ENCODE measurements at regions not wholly inside any gene's neighbourhood (a gene's known extent, or its start where the extent isn't known, plus 50 kb on each side); places are given as distances from the start of the nearest gene placed in this dataset.

GRCh38 chr18:50494569-50494968 lies 65.3 kb upstream of the MAPK4 start:
- Histone ChIP-seq H2BK15ac (ENCODE audit: low read depth, low read length) (no peak overlapping the region), H3K9me1 (ENCODE audit: insufficient read depth, low read length) (no peaks in the 10 kb centered on the region), H4K91ac (ENCODE audit: insufficient read depth, low read depth, low read length) (no peak overlapping the region), H3K9me3 (ENCODE audit: control insufficient read depth, insufficient read depth, low read length) (no peaks in the 10 kb centered on the region), H3K36me3 (ENCODE audit: control insufficient read depth, insufficient read depth, low read length) (no peaks in the 10 kb centered on the region), H3K56ac (ENCODE audit: extremely low read depth, insufficient read depth, low read length) (no peak overlapping the region), H2AK5ac (ENCODE audit: low read depth, low read length) (no peak overlapping the region), H3K27ac (ENCODE audit: insufficient read depth, low read length) (no peak overlapping the region), H3K18ac (ENCODE audit: low read depth, low read length) (no peak overlapping the region), H2AFZ (replicated peaks; ENCODE audit: low read length, poor library complexity) (no peak overlapping the region), H3K4me2 (ENCODE audit: low read depth, low read length) (no peak overlapping the region), H3K4me1 (ENCODE audit: control insufficient read depth, insufficient read depth, low read length) (no peaks in the 10 kb centered on the region), H2BK20ac (ENCODE audit: low read depth, low read length) (no peak overlapping the region), H3K4me3 (ENCODE audit: insufficient read depth, low read depth, low read length) (no peak overlapping the region), H3K14ac (replicated peaks; ENCODE audit: low read depth, low read length) (no peak overlapping the region), H4K8ac (ENCODE audit: low read depth in 2 of 2, low read length in 2 of 2) (no peak overlapping the region), H4K20me1 (ENCODE audit: insufficient read depth, low read length) (no peaks in the 10 kb centered on the region), H3K9ac (ENCODE audit: low read depth, low read length) (no peak overlapping the region), H3K79me1 (ENCODE audit: low read depth in 1 of 2, low read length in 2 of 2) (no peaks in the 10 kb centered on the region), H2BK120ac (ENCODE audit: low read depth, low read length) (no peak overlapping the region), H3K23ac (ENCODE audit: low read depth, low read length) (no peak overlapping the region), H3K4ac (ENCODE audit: low read depth, low read length) (no peak overlapping the region), H2BK5ac (ENCODE audit: low read depth, low read length, poor library complexity, severe bottlenecking) (no peak overlapping the region), H3K27me3 (ENCODE audit: control insufficient read depth, insufficient read depth, low read length) (no peaks in the 10 kb centered on the region), H2AK9ac (replicated peaks; ENCODE audit: low read depth, low read length, poor library complexity) (no peak overlapping the region), H4K5ac (ENCODE audit: low read depth, low read length) (no peak overlapping the region)
- DNase-seq (no peak), ATAC-seq (ENCODE audit: low read depth) (no peak)
- dilution Hi-C loops (cut with HindIII; ENCODE audit: low sequenced_read_pairs, unreplicated experiment) = no loop called here
- intact Hi-C loops (cut with micrococcal nuclease) = no loop called here
- no CpG with 5 or more reads among the region's 3 CpGs for WGBS, 2 experiments (ENCODE audit: extremely low coverage in 2 of 2, insufficient read length in 1 of 2)
- ChIA-PET POLR2A (ENCODE audit: unreplicated experiment) (no interaction called here), CTCF (no interaction called here)
- in situ Hi-C loops (cut with MboI; ENCODE audit: low sequenced_read_pairs) = no loop called here
- TF ChIP-seq NFE2L2 (IDR thresholded peaks at IDR 0.05; ENCODE audit: low read depth, low read length) (no peak), ELK1 (IDR thresholded peaks at IDR 0.05; ENCODE audit: borderline replicate concordance, low read depth, low read length) (no peak), MAFK (IDR thresholded peaks at IDR 0.05; ENCODE audit: low read depth, low read length) (no peak), BHLHE40 (IDR thresholded peaks at IDR 0.05; ENCODE audit: low read depth, low read length) (no peak), RAD21 (IDR thresholded peaks at IDR 0.05; ENCODE audit: low read length) (no peak), RFX5 (IDR thresholded peaks at IDR 0.05; ENCODE audit: low read depth, low read length) (no peak), RCOR1 (IDR thresholded peaks at IDR 0.05; ENCODE audit: insufficient replicate concordance, low read length) (no peak), CHD1 (IDR thresholded peaks at IDR 0.05; ENCODE audit: low read depth, low read length) (no peak), MXI1 (IDR thresholded peaks at IDR 0.05; ENCODE audit: borderline replicate concordance, low read depth, low read length) (no peak), FOS (IDR thresholded peaks at IDR 0.05; ENCODE audit: low read depth, low read length) (no peak), CEBPB (IDR thresholded peaks at IDR 0.05; ENCODE audit: low read depth, low read length) (no peak), CTCF (conservative IDR thresholded peaks at IDR 0.05; ENCODE audit: low read depth, low read length) (no peak), SMC3 (IDR thresholded peaks at IDR 0.05; ENCODE audit: low read depth, low read length) (no peak), USF2 (IDR thresholded peaks at IDR 0.05; ENCODE audit: low read depth, low read length) (no peak), MAZ (IDR thresholded peaks at IDR 0.05; ENCODE audit: borderline replicate concordance, low read depth, low read length) (no peak)
- no TSS peak for BruUV-seq (replicated peaks)

Measured in IMR-90 (cell line).